ENCODE measurements at regions not wholly inside any gene's neighbourhood (a gene's known extent, or its start where the extent isn't known, plus 50 kb on each side); places are given as distances from the start of the nearest gene placed in this dataset.
"Not testable (repeated sequence)": the region's sequence is repeated elsewhere in the genome, so short reads cannot be mapped to it uniquely, and the experiment has no call there.

- Mint-ChIP-seq H3K4me1 (ENCODE audit: low read depth) (no peaks in the 10 kb centered on the region), H3K27ac (no peak overlapping the region), H3K36me3 (ENCODE audit: low read depth) (no peaks in the 10 kb centered on the region), H3K4me3 (no peak overlapping the region), H3K9me3 (ENCODE audit: insufficient read depth) (no peaks in the 10 kb centered on the region), H3K27me3 (ENCODE audit: low read depth) (peaks cover 3% of the 10 kb centered on the region)
- ChIA-PET POLR2A (no interaction called here), CTCF (no interaction called here)
- DNase-seq (no peak), ATAC-seq (no peak)
Observed at GRCh38 chr6:140535511-140535910, 1161.1 kb upstream of the CITED2 start.

- Mint-ChIP-seq H3K36me3 (ENCODE audit: low read depth) (no peaks in the 10 kb centered on the region), H3K9me3 (ENCODE audit: insufficient read depth) (no peaks in the 10 kb centered on the region), H3K27ac (no peak overlapping the region), H3K27me3 (ENCODE audit: low read depth) (peaks cover 3% of the 10 kb centered on the region), H3K4me3 (no peak overlapping the region), H3K4me1 (ENCODE audit: low read depth) (no peaks in the 10 kb centered on the region)
- POLR2A ChIA-PET, result no interaction called here
- CTCF ChIA-PET, result no interaction called here
- ATAC-seq (no peak), DNase-seq (no peak)
Observed at GRCh38 chr6:140533526-140533925, 1159.1 kb upstream of the CITED2 start.

- H3K27me3 Mint-ChIP-seq (ENCODE audit: low read depth), result no peaks in the 10 kb centered on the region
- ATAC-seq, result no peak
- H3K4me3 Mint-ChIP-seq, result no peak overlapping the region
- POLR2A ChIA-PET, result no interaction called here
- CTCF ChIA-PET, result no interaction called here
- H3K27ac Mint-ChIP-seq, result no peak overlapping the region
- H3K36me3 Mint-ChIP-seq (ENCODE audit: low read depth), result no peaks in the 10 kb centered on the region
- no peaks in the 10 kb centered on the region for H3K9me3 Mint-ChIP-seq (ENCODE audit: insufficient read depth)
- no peaks in the 10 kb centered on the region for H3K4me1 Mint-ChIP-seq (ENCODE audit: low read depth)
- DNase-seq, result no peak
Observed at GRCh38 chr6:140504776-140505175, 1130.3 kb upstream of the CITED2 start.

- Mint-ChIP-seq H3K36me3 (ENCODE audit: low read depth) (no peaks in the 10 kb centered on the region), H3K4me3 (no peak overlapping the region), H3K9me3 (ENCODE audit: insufficient read depth) (no peaks in the 10 kb centered on the region), H3K27ac (no peak overlapping the region), H3K27me3 (ENCODE audit: low read depth) (no peaks in the 10 kb centered on the region), H3K4me1 (ENCODE audit: low read depth) (no peaks in the 10 kb centered on the region)
- no peak for ATAC-seq
- no peak for DNase-seq
- ChIA-PET CTCF (no interaction called here), POLR2A (no interaction called here)
Observed at GRCh38 chr6:140500849-140501248, 1126.4 kb upstream of the CITED2 start.

- H3K9me3 Mint-ChIP-seq (ENCODE audit: insufficient read depth), result no peaks in the 10 kb centered on the region
- POLR2A ChIA-PET, result no interaction called here
- H3K27ac Mint-ChIP-seq, result no peak overlapping the region
- DNase-seq (no peak), ATAC-seq (no peak)
- no peak overlapping the region for H3K4me3 Mint-ChIP-seq
- H3K4me1 Mint-ChIP-seq (ENCODE audit: low read depth), result no peaks in the 10 kb centered on the region
- no peaks in the 10 kb centered on the region for H3K36me3 Mint-ChIP-seq (ENCODE audit: low read depth)
- no peaks in the 10 kb centered on the region for H3K27me3 Mint-ChIP-seq (ENCODE audit: low read depth)
- CTCF ChIA-PET, result no interaction called here
Observed at GRCh38 chr6:140499607-140500006, 1125.2 kb upstream of the CITED2 start.

GRCh38 chr6:140494321-140495108 is 1120.1 kb upstream of the CITED2 start:
- H3K36me3 Mint-ChIP-seq (ENCODE audit: low read depth), result no peaks in the 10 kb centered on the region
- ChIA-PET CTCF (no interaction called here), POLR2A (no interaction called here)
- no peak for DNase-seq
- H3K4me3 Mint-ChIP-seq, result no peak overlapping the region
- H3K27me3 Mint-ChIP-seq (ENCODE audit: low read depth), result no peaks in the 10 kb centered on the region
- no peak overlapping the region for H3K27ac Mint-ChIP-seq
- ATAC-seq, result no peak
- H3K9me3 Mint-ChIP-seq (ENCODE audit: insufficient read depth), result no peaks in the 10 kb centered on the region
- H3K4me1 Mint-ChIP-seq (ENCODE audit: low read depth), result no peaks in the 10 kb centered on the region

GRCh38 chr6:140493470-140493869 is 1119.0 kb upstream of the CITED2 start:
- H3K4me3 Mint-ChIP-seq; ATAC-seq; DNase-seq; H3K27me3 Mint-ChIP-seq (ENCODE audit: low read depth); H3K9me3 Mint-ChIP-seq (ENCODE audit: insufficient read depth); CTCF ChIA-PET; H3K36me3 Mint-ChIP-seq (ENCODE audit: low read depth); POLR2A ChIA-PET; H3K4me1 Mint-ChIP-seq (ENCODE audit: low read depth); H3K27ac Mint-ChIP-seq: not testable (repeated sequence)

- no peak for ATAC-seq
- POLR2A ChIA-PET, result no interaction called here
- CTCF ChIA-PET, result no interaction called here
- Mint-ChIP-seq H3K36me3 (ENCODE audit: low read depth) (no peaks in the 10 kb centered on the region), H3K27me3 (ENCODE audit: low read depth) (no peaks in the 10 kb centered on the region), H3K9me3 (ENCODE audit: insufficient read depth) (no peaks in the 10 kb centered on the region), H3K4me1 (ENCODE audit: low read depth) (no peaks in the 10 kb centered on the region), H3K27ac (no peak overlapping the region), H3K4me3 (no peak overlapping the region)
- DNase-seq, result no peak
Observed at GRCh38 chr6:140490081-140490480, 1115.6 kb upstream of the CITED2 start.

- H3K36me3 Mint-ChIP-seq (ENCODE audit: low read depth), result no peaks in the 10 kb centered on the region
- no peaks in the 10 kb centered on the region for H3K4me1 Mint-ChIP-seq (ENCODE audit: low read depth)
- H3K4me3 Mint-ChIP-seq, result no peak overlapping the region
- CTCF ChIA-PET, result no interaction called here
- DNase-seq, result no peak
- H3K27me3 Mint-ChIP-seq (ENCODE audit: low read depth), result no peaks in the 10 kb centered on the region
- no peak for ATAC-seq
- no peaks in the 10 kb centered on the region for H3K9me3 Mint-ChIP-seq (ENCODE audit: insufficient read depth)
- H3K27ac Mint-ChIP-seq, result no peak overlapping the region
- POLR2A ChIA-PET, result no interaction called here
Observed at GRCh38 chr6:140487586-140487985, 1113.1 kb upstream of the CITED2 start.

GRCh38 chr6:140486450-140487361 is 1112.3 kb upstream of the CITED2 start:
- ATAC-seq (no peak), DNase-seq (no peak)
- POLR2A ChIA-PET, result no interaction called here
- Mint-ChIP-seq H3K4me3 (no peak overlapping the region), H3K27ac (no peak overlapping the region), H3K9me3 (ENCODE audit: insufficient read depth) (no peaks in the 10 kb centered on the region), H3K27me3 (ENCODE audit: low read depth) (no peaks in the 10 kb centered on the region), H3K36me3 (ENCODE audit: low read depth) (no peaks in the 10 kb centered on the region), H3K4me1 (ENCODE audit: low read depth) (no peaks in the 10 kb centered on the region)
- CTCF ChIA-PET, result no interaction called here

GRCh38 chr6:140485740-140486449 is 1111.4 kb upstream of the CITED2 start:
- Mint-ChIP-seq H3K4me1 (ENCODE audit: low read depth) (no peaks in the 10 kb centered on the region), H3K36me3 (ENCODE audit: low read depth) (no peaks in the 10 kb centered on the region), H3K27me3 (ENCODE audit: low read depth) (no peaks in the 10 kb centered on the region), H3K27ac (no peak overlapping the region), H3K9me3 (ENCODE audit: insufficient read depth) (no peaks in the 10 kb centered on the region), H3K4me3 (no peak overlapping the region)
- ATAC-seq, result no peak
- CTCF ChIA-PET, result no interaction called here
- DNase-seq, result no peak
- POLR2A ChIA-PET, result no interaction called here

GRCh38 chr6:140480852-140481251 is 1106.4 kb upstream of the CITED2 start:
- POLR2A ChIA-PET, result no interaction called here
- no peak for DNase-seq
- Mint-ChIP-seq H3K27ac (no peak overlapping the region), H3K4me1 (ENCODE audit: low read depth) (no peaks in the 10 kb centered on the region), H3K27me3 (ENCODE audit: low read depth) (no peaks in the 10 kb centered on the region), H3K36me3 (ENCODE audit: low read depth) (no peaks in the 10 kb centered on the region), H3K9me3 (ENCODE audit: insufficient read depth) (no peaks in the 10 kb centered on the region), H3K4me3 (no peak overlapping the region)
- ATAC-seq, result no peak
- CTCF ChIA-PET, result no interaction called here

Data from activated CD8-positive, alpha-beta T cell treated with anti-CD3 and anti-CD28 coated beads, Interleukin-2, amount 10 ng/mL, durations not matched to agents 7 days and 5 days (primary cell).